Fibroblast of lung (primary cell): ENCODE measurements at regions not wholly inside any gene's neighbourhood (a gene's known extent, or its start where the extent isn't known, plus 50 kb on each side); places are given as distances from the start of the nearest gene placed in this dataset.

Experiments
- CTCF ChIP-seq, 2 donors: IDR thresholded peaks in 1 of 2; conservative IDR thresholded peaks in 1 of 2; 1 replicate in 1 of 2; 2 replicates in 1 of 2; pipeline ENCODE4 v1.5.1; 2011 to 2012; ENCODE audit warnings: low read length in 2 of 2, control low read depth in 1 of 2, inconsistent platforms in 1 of 2, low read depth in 1 of 2, mild to moderate bottlenecking in 1 of 2
- EZH2 ChIP-seq: IDR thresholded peaks from 2 replicates; pipeline ENCODE4 v1.5.1; 2012; ENCODE audit warnings: low read length, control low read depth, mild to moderate bottlenecking; ENCODE audit errors: missing control alignments

GRCh38 chr5:4271193-4271592 lies 675.6 kb downstream of the IRX1 start:
- no peak for TF ChIP-seq CTCF (conservative IDR thresholded peaks at IDR 0.05 in 1 of 2, IDR thresholded peaks at IDR 0.05 in 1 of 2; ENCODE audit: low read depth in 1 of 2, low read length in 2 of 2)
- no peak for TF ChIP-seq EZH2
